Psoas muscle (tissue), 7 donors: ENCODE measurements at regions not wholly inside any gene's neighbourhood (a gene's known extent, or its start where the extent isn't known, plus 50 kb on each side); places are given as distances from the start of the nearest gene placed in this dataset.

ENCODE experiments used
- ATAC-seq, 4 donors: fragments of 200-7000 bp; cut with Tn5 transposase; one replicate each; pipeline ENCODE4 v1.9.1; 2020; ENCODE audit warnings: moderate library complexity in 3 of 4, mild to moderate bottlenecking in 2 of 4
- DNase-seq, 2 donors: peaks; one replicate each; pipeline ENCODE4 v3.0.0-alpha.2; 2020
- H3K27ac ChIP-seq: fragments of 200-600 bp; one replicate; pipeline ENCODE4 v1.8.0; 2022
- H3K27me3 ChIP-seq, 3 donors: fragments of 200-600 bp in 1 of 3; one replicate each; pipeline versions ENCODE4 v1.6.1 to v1.8.0; 2013 to 2022; ENCODE audit warnings: low read length in 2 of 3, mild to moderate bottlenecking in 2 of 3, moderate library complexity in 1 of 3; ENCODE audit not compliant: insufficient read depth in 3 of 3
- H3K36me3 ChIP-seq, 2 donors: fragments of 200-600 bp in 1 of 2; one replicate each; pipeline versions ENCODE4 v1.6.1 to v1.8.0; 2013 to 2022; ENCODE audit warnings: low read depth in 1 of 2, mild to moderate bottlenecking in 1 of 2, moderate library complexity in 1 of 2; ENCODE audit not compliant: insufficient read depth in 1 of 2
- H3K4me1 ChIP-seq: fragments of 200-600 bp; one replicate; pipeline ENCODE4 v1.8.0; 2022
- H3K4me3 ChIP-seq: fragments of 200-600 bp; one replicate; pipeline ENCODE4 v1.8.0; 2022; ENCODE audit warnings: mild to moderate bottlenecking
- H3K9me3 ChIP-seq: fragments of 200-600 bp; one replicate; pipeline ENCODE4 v1.8.0; 2022
- CTCF ChIP-seq: fragments of 200-600 bp; IDR thresholded peaks from one replicate; pipeline ENCODE4 v1.8.0; 2022; ENCODE audit warnings: antibody characterized with exemption
- WGBS, 3 donors: extraction: QIAGEN DNeasy Blood & Tissue Kit; methylation state at CpG; one replicate each; pipeline versions ENCODE4 v1.1.6 to v1.1.7; 2013; 5-methylcytosine and 5-hydroxymethylcytosine counted together
- intact Hi-C, 2 donors: fragments of 100-400 bp; cut with DNase I; formaldehyde crosslinking; loops; one replicate each; pipeline versions ENCODE4 v1.11.0 to v1.14.2; 2022
- donor health status: healthy with polysubstance abuse.
- donor health status: DM: no; HTN: no; CAD: no; lungs with moderate emphysema.
- donor health status: Bipolar disorder and iron deficiency.
- donor health status: healthy.
- donor health status: DM: yes; HTN: yes; CAD: no.
- donor health status: DM: no; HTN: no; CAD: no.
- donor health status: DM: yes; HTN: yes; CAD: no.

DNA sequence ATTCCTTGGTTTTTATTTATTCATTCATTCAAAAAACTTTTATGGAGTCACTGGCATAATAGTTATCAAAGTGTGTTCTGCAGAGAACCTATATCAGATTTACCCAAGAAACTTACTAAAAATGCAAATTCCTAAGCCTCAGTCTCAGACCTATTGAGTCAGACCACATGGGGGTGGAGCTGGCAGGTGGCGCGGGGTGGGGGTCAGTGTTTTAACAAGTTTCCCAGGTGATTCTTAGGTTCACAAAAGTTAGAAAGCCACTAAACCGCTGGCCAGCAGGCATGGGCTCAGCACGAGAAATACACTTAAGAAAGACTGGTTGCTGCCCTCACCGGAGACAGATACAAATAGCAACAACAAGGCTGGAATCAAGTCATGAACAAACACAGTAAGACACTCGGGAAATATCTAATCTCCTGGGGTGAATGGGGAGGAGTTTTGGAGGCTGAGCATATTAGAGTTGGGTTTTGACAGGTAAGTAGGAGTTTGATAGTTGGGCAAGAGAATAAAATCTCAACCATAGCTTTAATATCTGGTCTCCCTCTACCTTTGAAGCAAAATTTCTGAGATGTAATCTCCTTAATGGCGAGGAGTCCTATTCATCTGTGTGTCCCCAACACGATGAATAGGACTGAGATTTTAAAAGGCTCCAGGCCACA, 167.5 kb upstream of the NECTIN1 start:
- no peak for TF ChIP-seq CTCF
- intact Hi-C loops = loop anchor here in 1 of 2 donors (5.0 kb wide), 1 partner anchor 1296 kb away; no protein-coding TSS in a partner anchor
- H3K27me3 ChIP-seq = peaks cover 0 to 11% (median 4%) of the 10 kb centered on the region in 3 donors
- H3K9me3 ChIP-seq = no peaks in the 10 kb centered on the region
- H3K4me1 ChIP-seq = no peaks in the 10 kb centered on the region
- WGBS, 3 donors = 85 to 90% (median 87%) methylated on average over 8 of the region's 8 CpGs
- no peak for ATAC-seq
- H3K4me3 ChIP-seq = no peak overlapping the region
- H3K27ac ChIP-seq = no peak overlapping the region
- no peak for DNase-seq
- H3K36me3 ChIP-seq = no peaks in the 10 kb centered on the region

DNA sequence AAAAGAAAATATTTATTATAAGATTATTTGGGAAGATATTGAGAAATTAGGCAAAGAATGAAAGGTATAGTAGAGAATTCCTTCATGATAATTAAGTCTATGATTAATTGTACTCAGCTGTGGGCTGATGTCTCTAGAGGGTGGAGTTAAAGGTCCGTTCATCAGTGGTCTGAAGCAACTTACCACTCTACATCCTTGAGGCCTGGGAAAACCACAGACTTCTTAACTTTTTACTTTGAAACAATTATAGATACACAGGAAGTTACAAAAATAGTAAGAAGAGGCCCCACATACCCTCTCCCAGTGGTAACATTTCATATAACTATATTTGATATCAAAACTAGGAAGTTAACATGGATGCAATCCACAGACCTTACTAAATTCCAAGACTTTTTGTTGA, 167.0 kb upstream of the NECTIN1 start:
- Histone ChIP-seq H3K4me1 (no peaks in the 10 kb centered on the region), H3K4me3 (no peak overlapping the region), H3K9me3 (no peaks in the 10 kb centered on the region), H3K27me3 (peaks cover 0 to 11% (median 4%) of the 10 kb centered on the region in 3 donors), H3K27ac (no peak overlapping the region), H3K36me3 (no peaks in the 10 kb centered on the region)
- ATAC-seq = no peak
- DNase-seq = no peak
- TF ChIP-seq CTCF = no peak
- WGBS, 3 donors = 70 to 84% (median 71%) methylated on average over 1 of the region's 1 CpG
- intact Hi-C loops = loop anchor here in 1 of 2 donors (5.0 kb wide), 1 partner anchor 1296 kb away; no protein-coding TSS in a partner anchor

- ATAC-seq (peak in 1 of 4 donors; percentile 27), DNase-seq (no peak)
- no peaks in the 10 kb centered on the region for H3K4me1 ChIP-seq
- H3K4me3 ChIP-seq = no peak overlapping the region
- H3K36me3 ChIP-seq = no peaks in the 10 kb centered on the region
- H3K27me3 ChIP-seq = peaks cover 0 to 11% (median 4%) of the 10 kb centered on the region in 3 donors
- no peaks in the 10 kb centered on the region for H3K9me3 ChIP-seq
- no peak overlapping the region for H3K27ac ChIP-seq
- WGBS, 3 donors = 96 to 99% (median 98%) methylated on average over 4 of the region's 4 CpGs
- intact Hi-C loops = loop anchor here in 1 of 2 donors (5.0 kb wide), 1 partner anchor 1297 kb away; no protein-coding TSS in a partner anchor
- no peak for TF ChIP-seq CTCF
Observed at GRCh38 chr11:119894916-119895315, 165.9 kb upstream of the NECTIN1 start.

DNA sequence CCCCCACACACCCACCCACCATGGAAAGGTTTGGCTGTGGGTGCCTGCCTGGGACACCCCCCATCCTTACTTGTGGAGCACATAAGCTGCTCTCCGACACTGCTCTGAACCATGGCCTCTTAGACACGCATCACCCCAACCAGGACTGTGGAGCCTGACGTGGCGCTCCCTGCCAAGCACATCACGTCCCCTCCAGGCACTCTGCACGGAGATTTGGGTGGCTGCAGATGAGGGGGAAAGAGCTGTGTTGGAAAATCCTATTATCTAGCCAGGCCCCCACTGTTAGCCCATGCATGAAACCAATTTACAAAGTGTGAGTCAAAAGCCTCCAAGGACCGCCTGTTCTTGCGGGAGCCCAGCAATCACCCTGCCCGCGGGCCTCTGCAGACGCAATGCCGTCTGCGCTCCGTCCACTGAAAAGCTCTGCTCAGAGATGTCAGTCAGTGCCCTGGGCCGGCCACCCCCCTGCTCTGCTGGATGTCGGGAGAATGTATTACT, 163.4 kb upstream of the NECTIN1 start:
- intact Hi-C loops = no loop called here
- TF ChIP-seq CTCF = no peak
- Histone ChIP-seq H3K4me3 (no peak overlapping the region), H3K4me1 (no peaks in the 10 kb centered on the region), H3K9me3 (no peaks in the 10 kb centered on the region), H3K27ac (no peak overlapping the region), H3K36me3 (no peaks in the 10 kb centered on the region), H3K27me3 (peaks cover 0 to 11% (median 6%) of the 10 kb centered on the region in 3 donors)
- 40 to 49% (median 40%) methylated on average over 16 of the region's 16 CpGs for WGBS, 3 donors
- DNase-seq (no peak), ATAC-seq (peak in 2 of 4 donors; percentile 17 to 42)
